RWPE1 (cell line): ENCODE measurements at regions not wholly inside any gene's neighbourhood (a gene's known extent, or its start where the extent isn't known, plus 50 kb on each side); places are given as distances from the start of the nearest gene placed in this dataset.

Experiments
- CTCF ChIA-PET: fragments of 350-600 bp; sonication (Branson Sonifier 250); formaldehyde crosslinking; extraction: SDS; loops from one replicate; lab custom pipeline; 2021; lab: Yijun Ruan, JAX
- POLR2A ChIA-PET: fragments of 400-600 bp; formaldehyde crosslinking; extraction: SDS; loops from one replicate; lab custom pipeline; 2020; ENCODE audit warnings: antibody characterized with exemption; ENCODE audit not compliant: low non-redundant PET; lab: Yijun Ruan, JAX
- DNase-seq: peaks from one replicate; pipeline ENCODE4 v3.0.0; 2012; ENCODE audit warnings: low spot score
- H3K27ac ChIP-seq: fragments of 450-650 bp; 2 replicates; pipeline ENCODE4 v1.5.1; 2017
- CTCF ChIP-seq: fragments of 450-650 bp; conservative IDR thresholded peaks from 2 replicates; pipeline ENCODE4 v1.5.1; 2017; ENCODE audit warnings: low read depth, mild to moderate bottlenecking

- no peak for TF ChIP-seq CTCF
- ChIA-PET POLR2A (no interaction called here), CTCF (no interaction called here)
- no peak overlapping the region for H3K27ac ChIP-seq
- no peak for DNase-seq
Observed at GRCh38 chr7:145478541-145478940, 638.1 kb upstream of the CNTNAP2 start.

GRCh38 chr7:145474009-145474686, 638.3 kb upstream of the TPK1 start:
- TF ChIP-seq CTCF: no peak
- DNase-seq: no peak
- no peak overlapping the region for H3K27ac ChIP-seq
- ChIA-PET POLR2A (no interaction called here), CTCF (no interaction called here)

GRCh38 chr7:145471883-145472282, 636.0 kb upstream of the TPK1 start:
- no peak overlapping the region for H3K27ac ChIP-seq
- ChIA-PET POLR2A (no interaction called here), CTCF (no interaction called here)
- TF ChIP-seq CTCF: no peak
- DNase-seq: no peak

- no peak for DNase-seq
- no peak for TF ChIP-seq CTCF
- POLR2A ChIA-PET: no interaction called here
- CTCF ChIA-PET: no interaction called here
- H3K27ac ChIP-seq: no peak overlapping the region
Observed at GRCh38 chr7:145464287-145464686, 628.4 kb upstream of the TPK1 start.

GRCh38 chr7:145462463-145462862, 626.6 kb upstream of the TPK1 start:
- POLR2A ChIA-PET: no interaction called here
- TF ChIP-seq CTCF: no peak
- DNase-seq: no peak
- no peak overlapping the region for H3K27ac ChIP-seq
- CTCF ChIA-PET: interaction anchor here (0.6 kb wide), 2 partner anchors 505 to 1092 kb away, joined by 5 read pairs; no protein-coding TSS in a partner anchor

GRCh38 chr7:145434811-145435210, 599.0 kb upstream of the TPK1 start:
- TF ChIP-seq CTCF: no peak
- POLR2A ChIA-PET: no interaction called here
- DNase-seq: no peak
- H3K27ac ChIP-seq: no peak overlapping the region
- CTCF ChIA-PET: no interaction called here
